ENCODE measurements at regions not wholly inside any gene's neighbourhood (a gene's known extent, or its start where the extent isn't known, plus 50 kb on each side); places are given as distances from the start of the nearest gene placed in this dataset.

GRCh38 chr4:96835991-96836390 is 996.1 kb downstream of the PDHA2 start:
- Histone ChIP-seq H3K27ac (no peak overlapping the region), H3K4me3 (no peak overlapping the region)
- no peak for TF ChIP-seq CTCF (IDR thresholded peaks at IDR 0.05)
- no peak for DNase-seq (ENCODE audit: low spot score)

- DNase-seq (ENCODE audit: low spot score), result no peak
Observed at GRCh38 chr4:96839441-96839840, 999.5 kb downstream of the PDHA2 start.

GRCh38 chr4:96841801-96842200 is 1001.9 kb downstream of the PDHA2 start:
- no peak for TF ChIP-seq CTCF (IDR thresholded peaks at IDR 0.05)
- Histone ChIP-seq H3K27ac (no peak overlapping the region), H3K4me3 (no peak overlapping the region)
- no peak for DNase-seq (ENCODE audit: low spot score)

More at GRCh38 chr4:96839441-96839840, 999.5 kb downstream of the PDHA2 start:
- H3K27ac ChIP-seq, result no peak overlapping the region
- no peak overlapping the region for H3K4me3 ChIP-seq
- no peak for TF ChIP-seq CTCF (IDR thresholded peaks at IDR 0.05)

GRCh38 chr4:96844858-96845490 is 1005.1 kb downstream of the PDHA2 start:
- Histone ChIP-seq H3K27ac (no peak overlapping the region), H3K4me3 (no peak overlapping the region)
- TF ChIP-seq CTCF (IDR thresholded peaks at IDR 0.05), result no peak
- DNase-seq (ENCODE audit: low spot score), result no peak

GRCh38 chr4:96845819-96846218 is 1005.9 kb downstream of the PDHA2 start:
- DNase-seq (ENCODE audit: low spot score), result no peak
- no peak for TF ChIP-seq CTCF (IDR thresholded peaks at IDR 0.05)
- no peak overlapping the region for H3K4me3 ChIP-seq
- no peak overlapping the region for H3K27ac ChIP-seq

- TF ChIP-seq CTCF (IDR thresholded peaks at IDR 0.05), result no peak
- Histone ChIP-seq H3K27ac (no peak overlapping the region), H3K4me3 (no peak overlapping the region)
- no peak for DNase-seq (ENCODE audit: low spot score)
Observed at GRCh38 chr4:96874657-96875056, 1034.8 kb downstream of the PDHA2 start.

- no peak overlapping the region for H3K27ac ChIP-seq
- TF ChIP-seq CTCF (IDR thresholded peaks at IDR 0.05), result no peak
- DNase-seq (ENCODE audit: low spot score), result no peak
- no peak overlapping the region for H3K4me3 ChIP-seq
Observed at GRCh38 chr4:96879527-96879926, 1039.6 kb downstream of the PDHA2 start.

All from coronary artery (tissue), 2 donors.